ENCODE measurements at regions not wholly inside any gene's neighbourhood (a gene's known extent, or its start where the extent isn't known, plus 50 kb on each side); places are given as distances from the start of the nearest gene placed in this dataset.

- no peak overlapping the region for H3K4me3 ChIP-seq (replicated peaks; ENCODE audit: low read depth, low read length)
- DNase-seq (ENCODE audit: extremely low read depth, low read depth) = no peak
- TF ChIP-seq, protein P1, sequence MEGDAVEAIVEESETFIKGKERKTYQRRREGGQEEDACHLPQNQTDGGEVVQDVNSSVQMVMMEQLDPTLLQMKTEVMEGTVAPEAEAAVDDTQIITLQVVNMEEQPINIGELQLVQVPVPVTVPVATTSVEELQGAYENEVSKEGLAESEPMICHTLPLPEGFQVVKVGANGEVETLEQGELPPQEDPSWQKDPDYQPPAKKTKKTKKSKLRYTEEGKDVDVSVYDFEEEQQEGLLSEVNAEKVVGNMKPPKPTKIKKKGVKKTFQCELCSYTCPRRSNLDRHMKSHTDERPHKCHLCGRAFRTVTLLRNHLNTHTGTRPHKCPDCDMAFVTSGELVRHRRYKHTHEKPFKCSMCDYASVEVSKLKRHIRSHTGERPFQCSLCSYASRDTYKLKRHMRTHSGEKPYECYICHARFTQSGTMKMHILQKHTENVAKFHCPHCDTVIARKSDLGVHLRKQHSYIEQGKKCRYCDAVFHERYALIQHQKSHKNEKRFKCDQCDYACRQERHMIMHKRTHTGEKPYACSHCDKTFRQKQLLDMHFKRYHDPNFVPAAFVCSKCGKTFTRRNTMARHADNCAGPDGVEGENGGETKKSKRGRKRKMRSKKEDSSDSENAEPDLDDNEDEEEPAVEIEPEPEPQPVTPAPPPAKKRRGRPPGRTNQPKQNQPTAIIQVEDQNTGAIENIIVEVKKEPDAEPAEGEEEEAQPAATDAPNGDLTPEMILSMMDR (IDR thresholded peaks at IDR 0.05; ENCODE audit: low read depth, low read length, missing control alignments) = no peak
Measured at GRCh38 chr2:107313316-107313715, 427.3 kb upstream of the ST6GAL2 start.

DNA sequence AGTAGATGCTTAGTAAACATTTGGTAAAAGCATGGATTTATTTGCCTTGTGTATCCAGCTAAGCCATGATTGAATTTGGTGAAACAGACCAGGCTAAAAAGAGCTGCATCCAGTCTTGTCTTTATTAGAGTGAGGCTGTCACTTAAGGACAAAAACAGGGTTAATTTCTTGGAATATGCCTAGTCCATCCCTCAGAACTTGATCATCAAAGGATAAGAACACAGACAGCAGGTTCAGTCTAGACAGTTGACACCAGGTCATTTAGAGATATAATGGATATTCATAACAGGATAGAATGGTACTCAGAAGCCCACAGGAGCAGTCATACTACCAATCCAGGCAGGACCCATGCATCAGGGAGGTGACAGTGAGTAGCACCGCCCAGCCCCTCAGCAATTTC is 434.9 kb upstream of the ST6GAL2 start:
- DNase-seq (ENCODE audit: extremely low read depth, low read depth) = no peak
- H3K4me3 ChIP-seq (replicated peaks; ENCODE audit: low read depth, low read length) = no peak overlapping the region
- TF ChIP-seq, protein P1 (IDR thresholded peaks at IDR 0.05; ENCODE audit: low read depth, low read length, missing control alignments) = no peak

DNA sequence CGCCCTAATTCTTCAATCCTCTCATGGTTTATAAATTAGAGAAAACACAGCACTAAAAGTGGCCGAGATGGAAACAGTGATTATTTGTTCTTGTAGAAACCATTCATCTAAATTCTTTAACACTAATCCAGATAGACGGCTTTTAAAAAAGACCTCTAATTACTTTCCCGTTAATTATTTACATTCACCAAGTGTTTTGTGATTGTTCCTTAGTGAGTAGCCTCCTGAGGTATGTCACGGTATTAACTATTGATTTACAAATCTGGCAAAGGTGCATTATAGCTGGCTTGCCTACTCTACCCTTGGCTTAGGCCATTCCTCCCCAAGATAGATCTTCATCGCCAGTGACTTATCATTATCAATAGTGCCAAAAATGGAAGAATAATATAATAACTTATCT is 436.4 kb upstream of the ST6GAL2 start:
- TF ChIP-seq, protein P1 (IDR thresholded peaks at IDR 0.05; ENCODE audit: low read depth, low read length, missing control alignments) = no peak
- no peak for DNase-seq (ENCODE audit: extremely low read depth, low read depth)
- no peak overlapping the region for H3K4me3 ChIP-seq (replicated peaks; ENCODE audit: low read depth, low read length)

DNA sequence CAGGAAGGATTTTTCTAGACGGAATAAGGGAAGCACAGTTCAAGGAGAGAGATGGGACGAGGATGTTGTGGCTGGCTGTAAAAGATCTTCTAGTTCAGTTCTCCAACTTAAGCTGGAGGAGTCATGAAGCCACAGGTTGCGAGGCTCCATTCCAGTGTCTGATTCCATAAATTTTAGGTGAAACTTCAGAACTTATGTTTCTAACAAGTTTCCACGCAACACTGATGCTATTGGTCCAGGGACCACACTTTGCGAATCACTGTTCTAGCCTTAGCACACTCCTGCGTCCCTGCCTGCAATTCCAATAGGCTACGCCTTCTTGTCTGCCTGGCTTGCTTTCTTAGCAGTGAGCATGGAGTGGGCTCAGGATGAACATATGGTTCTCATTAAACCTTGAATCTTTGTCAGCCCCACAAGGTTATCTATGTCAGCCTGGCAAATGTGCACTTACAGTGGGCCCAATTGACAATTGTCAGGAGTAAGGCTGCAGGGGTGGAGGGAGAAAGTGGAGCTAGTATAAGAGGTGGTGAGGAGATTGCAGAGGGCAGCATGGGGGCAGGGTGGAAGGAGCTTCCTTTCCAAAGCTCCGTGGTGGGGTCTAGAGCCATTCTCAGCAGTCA is 438.1 kb upstream of the ST6GAL2 start:
- no peak overlapping the region for H3K4me3 ChIP-seq (replicated peaks; ENCODE audit: low read depth, low read length)
- TF ChIP-seq, protein P1 (IDR thresholded peaks at IDR 0.05; ENCODE audit: low read depth, low read length, missing control alignments) = no peak
- no peak for DNase-seq (ENCODE audit: extremely low read depth, low read depth)

- DNase-seq (ENCODE audit: extremely low read depth, low read depth) = no peak
- no peak overlapping the region for H3K4me3 ChIP-seq (replicated peaks; ENCODE audit: low read depth, low read length)
- TF ChIP-seq, protein P1 (IDR thresholded peaks at IDR 0.05; ENCODE audit: low read depth, low read length, missing control alignments) = no peak
Measured at GRCh38 chr2:107325981-107326786, 440.2 kb upstream of the ST6GAL2 start.

DNA sequence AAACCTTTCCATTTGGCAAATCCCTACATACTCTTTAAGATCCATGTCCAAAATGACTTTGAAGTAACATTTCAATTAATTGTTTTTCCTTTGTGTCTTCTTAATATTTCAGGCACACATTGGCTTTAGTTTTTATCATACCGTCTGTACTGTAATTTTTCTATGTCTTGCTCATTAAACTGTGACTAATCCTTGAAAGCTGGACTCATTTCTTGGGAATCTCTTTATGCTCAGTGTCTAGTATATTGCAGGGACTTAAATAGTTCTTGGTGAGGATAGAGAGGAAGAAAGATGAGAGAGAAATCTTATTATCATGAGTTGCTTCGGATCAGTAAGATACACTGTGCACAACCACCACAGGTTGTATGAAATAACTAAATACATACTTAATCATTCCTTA is 448.3 kb upstream of the ST6GAL2 start:
- no peak overlapping the region for H3K4me3 ChIP-seq (replicated peaks; ENCODE audit: low read depth, low read length)
- TF ChIP-seq, protein P1 (IDR thresholded peaks at IDR 0.05; ENCODE audit: low read depth, low read length, missing control alignments) = no peak
- no peak for DNase-seq (ENCODE audit: extremely low read depth, low read depth)
